GM18907 (cell line): ENCODE measurements at regions not wholly inside any gene's neighbourhood (a gene's known extent, or its start where the extent isn't known, plus 50 kb on each side); places are given as distances from the start of the nearest gene placed in this dataset.

Experiments used
- ATAC-seq: cut with Tn5 transposase; IDR thresholded peaks from one replicate; pipeline ENCODE4 v1.9.1; 2021; ENCODE audit warnings: mild to moderate bottlenecking, moderate library complexity; ENCODE audit not compliant: unreplicated experiment

GRCh38 chr22:48906216-48906835, 921.3 kb downstream of the BRD1 start:
- no peak for ATAC-seq

GRCh38 chr22:48905206-48905975, 922.3 kb downstream of the BRD1 start:
- no peak for ATAC-seq

- no peak for ATAC-seq
These were observed 924.6 kb downstream of the BRD1 start for GRCh38 chr22:48902983-48903650.

GRCh38 chr22:48902001-48902869, 925.4 kb downstream of the BRD1 start:
- no peak for ATAC-seq

- no peak for ATAC-seq
These were observed 926.3 kb downstream of the BRD1 start for GRCh38 chr22:48901324-48901723.

- no peak for ATAC-seq
These were observed 927.0 kb downstream of the BRD1 start for GRCh38 chr22:48900626-48901025.

GRCh38 chr22:48900327-48900597, 927.4 kb downstream of the BRD1 start:
- no peak for ATAC-seq

- no peak for ATAC-seq
These were observed 927.9 kb downstream of the BRD1 start for GRCh38 chr22:48899523-48900326.

GRCh38 chr22:48898524-48899250, 929.0 kb downstream of the BRD1 start:
- no peak for ATAC-seq

GRCh38 chr22:48897645-48898370, 929.9 kb downstream of the BRD1 start:
- ATAC-seq: no peak

- ATAC-seq: no peak
These were observed 930.7 kb downstream of the BRD1 start for GRCh38 chr22:48896766-48897644.

GRCh38 chr22:48895831-48896765, 931.6 kb downstream of the BRD1 start:
- ATAC-seq: no peak

GRCh38 chr22:48895336-48895735, 932.3 kb downstream of the BRD1 start:
- ATAC-seq: no peak

- ATAC-seq: no peak
These were observed 932.8 kb downstream of the BRD1 start for GRCh38 chr22:48894804-48895250.

- no peak for ATAC-seq
These were observed 933.5 kb downstream of the BRD1 start for GRCh38 chr22:48894064-48894671.

- no peak for ATAC-seq
These were observed 934.2 kb downstream of the BRD1 start for GRCh38 chr22:48893288-48894063.
